ENCODE measurements at regions not wholly inside any gene's neighbourhood (a gene's known extent, or its start where the extent isn't known, plus 50 kb on each side); places are given as distances from the start of the nearest gene placed in this dataset.

DNA sequence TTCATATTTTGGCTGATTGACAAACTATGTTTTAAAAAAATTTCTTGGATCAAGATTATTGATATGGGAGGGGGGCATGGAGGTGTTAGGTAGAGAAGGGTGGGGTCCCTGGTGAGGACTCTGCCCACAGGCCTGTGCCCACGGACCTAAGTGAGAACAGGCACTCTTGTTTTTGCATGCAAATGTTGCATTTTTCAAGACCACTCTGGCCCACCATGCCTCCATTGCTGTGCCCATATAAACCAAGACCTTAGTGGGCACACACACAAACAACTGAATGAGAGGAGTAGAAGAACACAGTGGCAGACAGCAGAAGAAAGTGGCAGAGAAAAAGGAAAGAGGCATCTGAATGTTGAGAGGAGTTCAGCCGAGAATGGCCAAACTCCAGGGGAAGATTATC, 69.6 kb upstream of the ZNF98 start:
- TF ChIP-seq, protein P1, sequence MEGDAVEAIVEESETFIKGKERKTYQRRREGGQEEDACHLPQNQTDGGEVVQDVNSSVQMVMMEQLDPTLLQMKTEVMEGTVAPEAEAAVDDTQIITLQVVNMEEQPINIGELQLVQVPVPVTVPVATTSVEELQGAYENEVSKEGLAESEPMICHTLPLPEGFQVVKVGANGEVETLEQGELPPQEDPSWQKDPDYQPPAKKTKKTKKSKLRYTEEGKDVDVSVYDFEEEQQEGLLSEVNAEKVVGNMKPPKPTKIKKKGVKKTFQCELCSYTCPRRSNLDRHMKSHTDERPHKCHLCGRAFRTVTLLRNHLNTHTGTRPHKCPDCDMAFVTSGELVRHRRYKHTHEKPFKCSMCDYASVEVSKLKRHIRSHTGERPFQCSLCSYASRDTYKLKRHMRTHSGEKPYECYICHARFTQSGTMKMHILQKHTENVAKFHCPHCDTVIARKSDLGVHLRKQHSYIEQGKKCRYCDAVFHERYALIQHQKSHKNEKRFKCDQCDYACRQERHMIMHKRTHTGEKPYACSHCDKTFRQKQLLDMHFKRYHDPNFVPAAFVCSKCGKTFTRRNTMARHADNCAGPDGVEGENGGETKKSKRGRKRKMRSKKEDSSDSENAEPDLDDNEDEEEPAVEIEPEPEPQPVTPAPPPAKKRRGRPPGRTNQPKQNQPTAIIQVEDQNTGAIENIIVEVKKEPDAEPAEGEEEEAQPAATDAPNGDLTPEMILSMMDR (IDR thresholded peaks at IDR 0.05): no peak
- no peak for TF ChIP-seq POLR2A (IDR thresholded peaks at IDR 0.05)
